ENCODE measurements at regions not wholly inside any gene's neighbourhood (a gene's known extent, or its start where the extent isn't known, plus 50 kb on each side); places are given as distances from the start of the nearest gene placed in this dataset.

GRCh38 chr13:110822669-110822945, 92.3 kb downstream of the ANKRD10 start:
- peaks cover 8% of the 10 kb centered on the region for H3K27me3 Mint-ChIP-seq
- ChIA-PET POLR2A (no interaction called here), CTCF (interaction anchor here (1.5 kb wide), 1 partner anchor 229 kb away, joined by 4 read pairs; no protein-coding TSS in a partner anchor)
- no peak overlapping the region for H3K27ac Mint-ChIP-seq
- no peaks in the 10 kb centered on the region for H3K36me3 Mint-ChIP-seq (ENCODE audit: low read depth)
- no peaks in the 10 kb centered on the region for H3K9me3 Mint-ChIP-seq
- peaks cover 3% of the 10 kb centered on the region for H3K4me1 Mint-ChIP-seq
- no peak for DNase-seq
- intact Hi-C loops (cut with micrococcal nuclease) = no loop called here
- ATAC-seq (ENCODE audit: low read depth) = no peak
- no peak overlapping the region for H3K4me3 Mint-ChIP-seq
- TF ChIP-seq CTCF (IDR thresholded peaks at IDR 0.05) = no peak

GRCh38 chr13:110824702-110825300, 90.1 kb downstream of the ANKRD10 start:
- POLR2A ChIA-PET = no interaction called here
- CTCF ChIA-PET = no interaction called here
- no peaks in the 10 kb centered on the region for H3K4me1 Mint-ChIP-seq

GRCh38 chr13:110825516-110825915, 89.4 kb downstream of the ANKRD10 start:
- no peak overlapping the region for H3K27ac Mint-ChIP-seq
- no peaks in the 10 kb centered on the region for H3K4me1 Mint-ChIP-seq
- no peaks in the 10 kb centered on the region for H3K36me3 Mint-ChIP-seq (ENCODE audit: low read depth)
- ATAC-seq (ENCODE audit: low read depth) = no peak
- TF ChIP-seq CTCF (IDR thresholded peaks at IDR 0.05) = no peak
- DNase-seq = no peak
- POLR2A ChIA-PET = no interaction called here
- CTCF ChIA-PET = no interaction called here
- H3K9me3 Mint-ChIP-seq = no peaks in the 10 kb centered on the region
- H3K4me3 Mint-ChIP-seq = no peak overlapping the region
- intact Hi-C loops (cut with micrococcal nuclease) = no loop called here
- H3K27me3 Mint-ChIP-seq = peaks cover 15% of the 10 kb centered on the region

More at GRCh38 chr13:110824702-110825300, 90.1 kb downstream of the ANKRD10 start:
- DNase-seq (no peak), ATAC-seq (ENCODE audit: low read depth) (no peak)
- Mint-ChIP-seq H3K4me3 (no peak overlapping the region), H3K36me3 (ENCODE audit: low read depth) (no peaks in the 10 kb centered on the region), H3K9me3 (no peaks in the 10 kb centered on the region), H3K27me3 (peaks cover 11% of the 10 kb centered on the region), H3K27ac (no peak overlapping the region)
- TF ChIP-seq CTCF (IDR thresholded peaks at IDR 0.05) = no peak
- intact Hi-C loops (cut with micrococcal nuclease) = no loop called here

GRCh38 chr13:110826101-110826500, 88.8 kb downstream of the ANKRD10 start:
- no peak overlapping the region for H3K4me3 Mint-ChIP-seq
- POLR2A ChIA-PET = no interaction called here

More at GRCh38 chr13:110826101-110826500, 88.8 kb downstream of the ANKRD10 start:
- no peak for DNase-seq
- Mint-ChIP-seq H3K27me3 (peaks cover 18% of the 10 kb centered on the region), H3K9me3 (no peaks in the 10 kb centered on the region), H3K27ac (no peak overlapping the region), H3K36me3 (ENCODE audit: low read depth) (no peaks in the 10 kb centered on the region), H3K4me1 (no peaks in the 10 kb centered on the region)
- TF ChIP-seq CTCF (IDR thresholded peaks at IDR 0.05) = no peak
- intact Hi-C loops (cut with micrococcal nuclease) = no loop called here
- ATAC-seq (ENCODE audit: low read depth) = no peak
- CTCF ChIA-PET = no interaction called here

Data from activated B cell treated with CpG ODN at 0.5 μM for 24 hours (primary cell).